Mesenchymal stem cell (in vitro differentiated cells and primary cell): ENCODE measurements at regions not wholly inside any gene's neighbourhood (a gene's known extent, or its start where the extent isn't known, plus 50 kb on each side); places are given as distances from the start of the nearest gene placed in this dataset.

Experiments
- DNase-seq: peaks from one replicate; pipeline ENCODE4 v3.0.0-alpha.2; 2013
- H2AFZ ChIP-seq: one replicate; pipeline ENCODE4 v1.6.1; 2013; ENCODE audit warnings: low read depth, mild to moderate bottlenecking, control low read depth, inconsistent platforms, low read length, moderate library complexity
- H2AK5ac ChIP-seq: 2 replicates; pipeline ENCODE4 v1.6.1; 2013; ENCODE audit warnings: low read length, moderate library complexity, mild to moderate bottlenecking, inconsistent platforms; ENCODE audit not compliant: severe bottlenecking
- H2BK120ac ChIP-seq: one replicate; pipeline ENCODE4 v1.6.1; 2013; ENCODE audit warnings: low read depth, mild to moderate bottlenecking, inconsistent platforms, low read length, moderate library complexity
- H2BK12ac ChIP-seq, 2 experiments: one replicate each; pipeline ENCODE4 v1.6.1; 2013; ENCODE audit warnings: inconsistent platforms in 2 of 2, low read length in 2 of 2, mild to moderate bottlenecking in 2 of 2, moderate library complexity in 2 of 2, control low read depth in 1 of 2
- H2BK15ac ChIP-seq: one replicate; pipeline ENCODE4 v1.6.1; 2013; ENCODE audit warnings: mild to moderate bottlenecking, low read depth, inconsistent platforms; ENCODE audit not compliant: poor library complexity, severe bottlenecking
- H2BK5ac ChIP-seq: 2 replicates; pipeline ENCODE4 v1.6.1; 2013; ENCODE audit warnings: low read depth, mild to moderate bottlenecking, low read length, control low read depth, inconsistent platforms; ENCODE audit not compliant: poor library complexity, severe bottlenecking
- H3K14ac ChIP-seq, 2 experiments: one replicate each; pipeline ENCODE4 v1.6.1; 2013; ENCODE audit warnings: inconsistent platforms in 2 of 2, low read length in 2 of 2, control low read depth in 1 of 2, mild to moderate bottlenecking in 1 of 2, moderate library complexity in 1 of 2
- H3K18ac ChIP-seq, 2 experiments: one replicate each; pipeline ENCODE4 v1.6.1; 2013; ENCODE audit warnings: inconsistent platforms in 2 of 2, low read length in 2 of 2, control low read depth in 1 of 2, low read depth in 1 of 2, mild to moderate bottlenecking in 1 of 2
- H3K23ac ChIP-seq, 2 experiments: one replicate each; pipeline ENCODE4 v1.6.1; 2013; ENCODE audit warnings: inconsistent platforms in 2 of 2, low read length in 2 of 2, mild to moderate bottlenecking in 2 of 2, moderate library complexity in 2 of 2, control low read depth in 1 of 2
- H3K27ac ChIP-seq: 2 replicates; pipeline ENCODE4 v1.5.1; 2013; ENCODE audit warnings: mild to moderate bottlenecking, moderate library complexity, low read length, control low read depth, inconsistent platforms; ENCODE audit not compliant: poor library complexity, severe bottlenecking
- H3K27me3 ChIP-seq, 2 experiments: 2 replicates each; pipeline versions ENCODE4 v1.6.1 to v1.7.0; 2013; ENCODE audit warnings: low read length in 2 of 2, mild to moderate bottlenecking in 2 of 2, moderate library complexity in 2 of 2, control low read depth in 1 of 2, inconsistent platforms in 1 of 2; ENCODE audit not compliant: control insufficient read depth in 1 of 2, insufficient read depth in 1 of 2
- H3K36me3 ChIP-seq, 2 experiments: 2 replicates each; pipeline versions ENCODE4 v1.6.1 to v1.7.0; 2013; ENCODE audit warnings: low read length in 2 of 2, control low read depth in 1 of 2, inconsistent platforms in 1 of 2, low read depth in 1 of 2, mild to moderate bottlenecking in 1 of 2; ENCODE audit not compliant: insufficient read depth in 2 of 2, control insufficient read depth in 1 of 2
- H3K4ac ChIP-seq, 2 experiments: one replicate each; pipeline ENCODE4 v1.6.1; 2013; ENCODE audit warnings: inconsistent platforms in 2 of 2, low read length in 2 of 2, mild to moderate bottlenecking in 2 of 2, moderate library complexity in 2 of 2, control low read depth in 1 of 2, low read depth in 1 of 2
- H3K4me1 ChIP-seq: 2 replicates; pipeline ENCODE4 v1.6.1; 2013; ENCODE audit warnings: low read depth, low read length, control low read depth; ENCODE audit not compliant: control insufficient read depth, insufficient read depth
- H3K4me2 ChIP-seq: 2 replicates; pipeline ENCODE4 v1.6.1; 2013; ENCODE audit warnings: low read length, mild to moderate bottlenecking, inconsistent platforms; ENCODE audit not compliant: poor library complexity, severe bottlenecking
- H3K4me3 ChIP-seq, 2 experiments: 2 replicates each; pipeline versions ENCODE4 v1.5.1 to v1.7.0; 2013; ENCODE audit warnings: low read length in 2 of 2, mild to moderate bottlenecking in 2 of 2, control low read depth in 1 of 2, low read depth in 1 of 2; ENCODE audit not compliant: insufficient read depth in 1 of 2
- H3K79me1 ChIP-seq: replicated peaks from 2 replicates; pipeline ENCODE4 v1.6.1; 2013; ENCODE audit warnings: mild to moderate bottlenecking, control low read depth, low read length, inconsistent platforms; ENCODE audit not compliant: poor library complexity, severe bottlenecking
- H3K9ac ChIP-seq: 2 replicates; pipeline ENCODE4 v1.7.0; 2013; ENCODE audit warnings: mild to moderate bottlenecking, low read length, moderate library complexity
- H3K9me3 ChIP-seq: 2 replicates; pipeline ENCODE4 v1.7.0; 2013; ENCODE audit warnings: mild to moderate bottlenecking, low read length; ENCODE audit not compliant: control insufficient read depth
- H4K8ac ChIP-seq: one replicate; pipeline ENCODE4 v1.6.1; 2013; ENCODE audit warnings: inconsistent platforms, mild to moderate bottlenecking, low read length, moderate library complexity
- H4K91ac ChIP-seq: one replicate; pipeline ENCODE4 v1.6.1; 2013; ENCODE audit warnings: mild to moderate bottlenecking, low read length, inconsistent platforms
- WGBS: methylation state at CpG from one replicate; pipeline ENCODE4 v1.1.7; 2013; ENCODE audit warnings: mixed read lengths; 5-methylcytosine and 5-hydroxymethylcytosine counted together

DNA sequence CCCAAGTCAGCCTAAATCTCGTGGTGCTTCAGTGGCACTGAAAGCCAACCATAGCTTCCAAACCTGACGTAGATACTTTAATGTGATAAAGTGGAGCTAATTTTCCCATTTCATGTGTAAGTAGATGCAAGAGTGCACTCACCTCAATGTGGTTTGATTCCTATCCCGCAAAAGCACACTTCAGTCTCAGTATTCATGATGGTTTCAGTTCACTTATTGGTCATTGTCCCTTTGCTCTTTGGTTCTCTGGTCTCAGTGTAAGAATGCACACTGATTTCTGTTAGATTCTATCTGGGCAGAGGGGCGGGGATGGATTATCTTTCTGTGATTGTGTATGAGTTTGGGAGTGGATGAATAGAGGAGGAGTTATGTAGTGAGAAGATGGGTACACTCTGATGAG, 340.6 kb downstream of the KCNRG start:
- H3K9ac ChIP-seq: no peak overlapping the region

DNA sequence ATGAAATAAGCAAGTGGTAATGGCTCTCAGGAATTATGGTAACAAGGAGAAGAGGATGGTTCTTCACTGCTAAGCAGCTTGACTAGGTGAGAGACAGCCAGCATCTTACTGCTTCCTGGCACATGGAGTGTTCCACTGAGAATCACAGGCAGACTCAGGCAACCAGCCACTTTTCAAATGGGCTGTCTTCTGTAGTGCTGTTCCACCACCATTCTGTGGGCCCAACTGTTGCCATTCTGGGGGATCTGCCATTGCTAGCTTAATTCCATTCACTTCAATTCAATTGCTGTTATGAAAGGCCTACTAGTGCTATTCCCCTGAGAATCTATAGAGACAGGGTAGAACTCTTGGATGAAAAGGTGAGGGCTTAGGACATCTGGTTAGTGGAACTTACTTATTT, 341.9 kb downstream of the KCNRG start:
- no peak overlapping the region for H3K4me2 ChIP-seq

More for the DNA sequence above, 340.6 kb downstream of the KCNRG start:
- Histone ChIP-seq H3K27ac (no peak overlapping the region), H2BK12ac (no peak overlapping the region), H4K91ac (no peak overlapping the region), H3K9me3 (no peaks in the 10 kb centered on the region), H2BK15ac (no peak overlapping the region), H3K4me2 (no peak overlapping the region), H4K8ac (no peak overlapping the region), H3K4me3 (no peak overlapping the region), H2BK5ac (no peak overlapping the region), H3K4ac (no peak overlapping the region), H3K79me1 (no peaks in the 10 kb centered on the region), H3K18ac (no peak overlapping the region), H2AFZ (no peak overlapping the region), H2BK120ac (no peak overlapping the region), H3K23ac (no peak overlapping the region), H2AK5ac (no peak overlapping the region), H3K4me1 (peaks cover 2% of the 10 kb centered on the region), H3K36me3 (no peaks in the 10 kb centered on the region), H3K14ac (no peak overlapping the region), H3K27me3 (no peaks in the 10 kb centered on the region)
- WGBS: 98% methylated on average over 4 of the region's 4 CpGs
- DNase-seq: no peak

DNA sequence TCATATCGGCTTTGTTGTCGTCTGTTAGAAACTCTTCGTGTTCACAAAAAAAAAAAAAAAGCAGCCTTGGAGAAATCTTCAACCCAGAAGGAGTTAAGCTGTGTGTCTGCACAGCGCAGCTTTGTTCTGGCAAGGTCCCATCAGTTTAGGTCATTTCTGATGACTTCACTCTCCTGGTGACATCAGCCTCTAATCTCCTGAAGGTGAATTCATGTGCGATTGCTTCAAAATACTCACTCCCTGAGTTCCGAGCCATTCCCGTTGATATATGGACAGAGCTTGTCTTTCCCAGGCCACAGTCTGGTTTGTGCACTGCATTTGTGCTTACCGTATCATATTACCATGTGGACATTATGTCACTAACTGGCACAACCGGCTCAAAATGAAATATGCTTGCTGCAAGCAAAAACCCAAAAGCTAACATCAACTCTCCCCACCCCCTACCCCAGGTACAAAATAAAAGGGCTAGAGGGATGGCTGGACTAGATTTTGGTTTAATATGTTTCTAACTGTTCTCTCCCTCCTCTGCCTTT, 342.4 kb downstream of the KCNRG start:
- peak overlapping the region in 1 of 2 experiments; percentile 43 for H3K18ac ChIP-seq
- H2AK5ac ChIP-seq: no peak overlapping the region
- no peak overlapping the region for H4K8ac ChIP-seq
- peak overlapping the region in 1 of 2 experiments; percentile 37 for H3K4me3 ChIP-seq
- 80% methylated on average over 8 of the region's 9 CpGs for WGBS
- H2BK15ac ChIP-seq: no peak overlapping the region
- H3K36me3 ChIP-seq: no peaks in the 10 kb centered on the region
- H3K27me3 ChIP-seq: no peaks in the 10 kb centered on the region
- no peak overlapping the region for H4K91ac ChIP-seq
- H3K9me3 ChIP-seq: no peaks in the 10 kb centered on the region
- H3K4me1 ChIP-seq: peaks cover 2% of the 10 kb centered on the region
- peak overlapping the region in 1 of 2 experiments; percentile 17 for H2BK12ac ChIP-seq
- peak; percentile 64 for DNase-seq
- no peak overlapping the region for H2BK5ac ChIP-seq
- no peak overlapping the region for H3K14ac ChIP-seq
- no peak overlapping the region for H3K4me2 ChIP-seq
- H3K79me1 ChIP-seq: no peaks in the 10 kb centered on the region
- H2BK120ac ChIP-seq: no peak overlapping the region
- no peak overlapping the region for H2AFZ ChIP-seq
- peak overlapping the region; percentile 74 for H3K9ac ChIP-seq
- H3K23ac ChIP-seq: no peak overlapping the region
- H3K4ac ChIP-seq: no peak overlapping the region
- H3K27ac ChIP-seq: no peak overlapping the region

More for the DNA sequence above, 341.9 kb downstream of the KCNRG start:
- Histone ChIP-seq H3K9me3 (no peaks in the 10 kb centered on the region), H2BK15ac (no peak overlapping the region), H4K91ac (no peak overlapping the region), H2BK12ac (peak overlapping the region in 1 of 2 experiments; percentile 49), H3K9ac (peak overlapping the region; percentile 74), H3K36me3 (no peaks in the 10 kb centered on the region), H3K14ac (peak overlapping the region in 1 of 2 experiments; percentile 80), H3K4ac (no peak overlapping the region), H3K4me1 (peaks cover 2% of the 10 kb centered on the region), H2BK5ac (no peak overlapping the region), H3K18ac (no peak overlapping the region), H3K4me3 (peak overlapping the region in 1 of 2 experiments; percentile 37), H2AK5ac (peak overlapping the region; percentile 37), H3K27ac (no peak overlapping the region), H3K79me1 (no peaks in the 10 kb centered on the region), H3K27me3 (no peaks in the 10 kb centered on the region), H3K23ac (no peak overlapping the region), H4K8ac (no peak overlapping the region), H2BK120ac (no peak overlapping the region), H2AFZ (no peak overlapping the region)
- no peak for DNase-seq

GRCh38 chr13:50358231-50359040, 343.2 kb downstream of the KCNRG start:
- H3K14ac ChIP-seq: no peak overlapping the region
- H3K23ac ChIP-seq: no peak overlapping the region
- no peak overlapping the region for H3K4ac ChIP-seq
- H3K9ac ChIP-seq: peak overlapping the region; percentile 74
- no peak overlapping the region for H2BK12ac ChIP-seq
- no peak overlapping the region for H3K18ac ChIP-seq
- no peak overlapping the region for H2BK5ac ChIP-seq
- no peak overlapping the region for H3K4me3 ChIP-seq
- no peak overlapping the region for H2AK5ac ChIP-seq
- no peak for DNase-seq
- H3K36me3 ChIP-seq: no peaks in the 10 kb centered on the region
- no peak overlapping the region for H4K91ac ChIP-seq
- H3K27ac ChIP-seq: no peak overlapping the region
- no peak overlapping the region for H3K4me2 ChIP-seq
- no peaks in the 10 kb centered on the region for H3K27me3 ChIP-seq
- H2BK15ac ChIP-seq: no peak overlapping the region
- H3K79me1 ChIP-seq: no peaks in the 10 kb centered on the region
- no peak overlapping the region for H4K8ac ChIP-seq
- no peak overlapping the region for H2AFZ ChIP-seq
- peaks cover 2% of the 10 kb centered on the region for H3K4me1 ChIP-seq
- H3K9me3 ChIP-seq: no peaks in the 10 kb centered on the region
- no CpG with 5 or more reads among the region's 1 CpG for WGBS
- H2BK120ac ChIP-seq: no peak overlapping the region
